HepG2 (cell line): ENCODE measurements at regions not wholly inside any gene's neighbourhood (a gene's known extent, or its start where the extent isn't known, plus 50 kb on each side); places are given as distances from the start of the nearest gene placed in this dataset.

ENCODE experiments used
- ATAC-seq: fragments of 200-7000 bp; cut with Tn5 transposase; 3 replicates; pipeline ENCODE4 v1.9.1; 2020; ENCODE audit warnings: mild to moderate bottlenecking, moderate library complexity
- BruUV-seq: library from RNA; stranded (reverse); fragments of 400-500 nt; replicated peaks from 2 replicates; lab custom pipeline; 2021; lab: Mats Ljungman, UMichigan
- CTCF ChIA-PET: fragments of 300-600 bp; formaldehyde crosslinking; extraction: SDS; loops from one replicate; lab custom pipeline; 2021; ENCODE audit warnings: low total read pairs, inconsistent platforms, low intra/inter-chr PET ratio; lab: Yijun Ruan, JAX
- POLR2A ChIA-PET: fragments of 350-600 bp; sonication (Branson Sonifier 250); formaldehyde crosslinking; loops from one replicate; lab custom pipeline; 2020; ENCODE audit warnings: antibody characterized with exemption, inconsistent platforms; lab: Yijun Ruan, JAX
- DNase-seq: peaks from one replicate; pipeline ENCODE4 v3.0.0-alpha.2; 2015; ENCODE audit warnings: low spot score
- FAIRE-seq: peaks from 3 replicates; lab custom pipeline; 2011; peaks lifted over from hg19 to GRCh38; lab: Jason Lieb, UNC
- H2AFZ ChIP-seq: one replicate; pipeline ENCODE4 v1.6.1; 2011; ENCODE audit warnings: low read length, inconsistent platforms
- H3K27ac ChIP-seq: fragments of 300-600 bp; 3 replicates; pipeline ENCODE4 v1.8.0; 2011; ENCODE audit warnings: mixed run types, mild to moderate bottlenecking, mixed read lengths, low read length, inconsistent platforms; ENCODE audit not compliant: insufficient read depth; ENCODE audit errors: extremely low read length
- H3K27me3 ChIP-seq, 2 experiments: fragments of 200-600 bp in 1 of 2; 2 replicates in 1 of 2; 3 replicates in 1 of 2; pipeline versions ENCODE4 v1.6.0 to v1.8.0; 2011; ENCODE audit warnings: low read length in 2 of 2, mild to moderate bottlenecking in 2 of 2, moderate library complexity in 2 of 2, inconsistent platforms in 1 of 2; ENCODE audit not compliant: insufficient read depth in 2 of 2, control insufficient read depth in 1 of 2
- H3K36me3 ChIP-seq, 2 experiments: fragments of 200-600 bp in 1 of 2; replicated peaks in 1 of 2; 2 replicates in 1 of 2; 3 replicates in 1 of 2; pipeline versions ENCODE4 v1.5.1 to v1.8.0; 2011; ENCODE audit warnings: low read length in 2 of 2, inconsistent platforms in 1 of 2; ENCODE audit not compliant: insufficient read depth in 2 of 2, control insufficient read depth in 1 of 2
- H3K4me1 ChIP-seq: 2 replicates; pipeline ENCODE4 v1.5.1; 2012; ENCODE audit warnings: low read length, inconsistent platforms; ENCODE audit not compliant: insufficient read depth
- H3K4me2 ChIP-seq: 2 replicates; pipeline ENCODE4 v1.6.0; 2011; ENCODE audit warnings: low read depth, low read length, inconsistent platforms
- H3K4me3 ChIP-seq, 3 experiments: fragments of 200-600 bp in 1 of 3; sonication (generic), shearing (Covaris generic) in 1 of 3; replicated peaks in 1 of 3; 2 replicates each; pipeline ENCODE4 v1.5.1; 2011 to 2016; ENCODE audit warnings: low read length in 3 of 3, inconsistent platforms in 2 of 3, low read depth in 2 of 3, mild to moderate bottlenecking in 2 of 3, control low read depth in 1 of 3, mixed read lengths in 1 of 3; ENCODE audit not compliant: insufficient read depth in 1 of 3
- H3K79me2 ChIP-seq: one replicate; pipeline ENCODE4 v1.6.1; 2011; ENCODE audit warnings: low read length, inconsistent platforms; ENCODE audit not compliant: insufficient read depth
- H3K9ac ChIP-seq: 2 replicates; pipeline ENCODE4 v1.6.0; 2011; ENCODE audit warnings: mild to moderate bottlenecking, low read depth, low read length, inconsistent platforms; ENCODE audit not compliant: insufficient read depth
- H3K9me3 ChIP-seq: 2 replicates; pipeline ENCODE4 v1.5.1; 2012; ENCODE audit warnings: mild to moderate bottlenecking, low read length
- H4K20me1 ChIP-seq: 2 replicates; pipeline ENCODE4 v1.6.0; 2011; ENCODE audit warnings: inconsistent platforms, mild to moderate bottlenecking, low read length, moderate library complexity; ENCODE audit not compliant: insufficient read depth
- CERS6 ChIP-seq: sonication (generic); formaldehyde crosslinking; IDR thresholded peaks from 2 replicates; pipeline ENCODE4 v1.5.0; 2020; ENCODE audit warnings: missing genetic modification reagents
- HOXA5 ChIP-seq: sonication (generic); formaldehyde crosslinking; IDR thresholded peaks from 2 replicates; pipeline ENCODE4 v1.4.0; 2020; ENCODE audit warnings: missing genetic modification reagents
- IRF1 ChIP-seq: sonication (generic); formaldehyde crosslinking; IDR thresholded peaks from 2 replicates; pipeline ENCODE4 v1.4.0; 2020; ENCODE audit warnings: low read depth, mild to moderate bottlenecking, missing genetic modification reagents
- KDM5A ChIP-seq: fragments of 200-600 bp; sonication (generic); IDR thresholded peaks from 2 replicates; pipeline ENCODE4 v1.7.0; 2018; ENCODE audit warnings: antibody characterized with exemption, mild to moderate bottlenecking, low read length, borderline replicate concordance
- NPAS2 ChIP-seq: sonication (generic); formaldehyde crosslinking; IDR thresholded peaks from 2 replicates; pipeline ENCODE4 v1.8.0; 2022; ENCODE audit warnings: mild to moderate bottlenecking, missing genetic modification reagents, borderline replicate concordance
- PAX8 ChIP-seq: sonication (generic); formaldehyde crosslinking; IDR thresholded peaks from 2 replicates; pipeline ENCODE4 v1.8.0; 2022; ENCODE audit warnings: mild to moderate bottlenecking, missing genetic modification reagents, borderline replicate concordance
- POLR2AphosphoS2 ChIP-seq: IDR thresholded peaks from 2 replicates; pipeline ENCODE4 v1.6.1; 2011; ENCODE audit warnings: low read depth, low read length, improper control_type of control experiment
- SETDB1 ChIP-seq: sonication (generic); formaldehyde crosslinking; IDR thresholded peaks from 2 replicates; pipeline ENCODE4 v1.5.1; 2020; ENCODE audit warnings: missing genetic modification reagents, mild to moderate bottlenecking, borderline replicate concordance
- YEATS4 ChIP-seq: sonication (generic); formaldehyde crosslinking; IDR thresholded peaks from 2 replicates; pipeline ENCODE4 v1.4.0; 2020; ENCODE audit warnings: missing genetic modification reagents, borderline replicate concordance
- ZFYVE20 ChIP-seq: sonication (generic); formaldehyde crosslinking; IDR thresholded peaks from 2 replicates; pipeline ENCODE4 v1.8.0; 2023; ENCODE audit warnings: low read depth, mild to moderate bottlenecking, moderate library complexity, missing genetic modification reagents, borderline replicate concordance
- ZNF281 ChIP-seq: sonication (generic); formaldehyde crosslinking; IDR thresholded peaks from 2 replicates; pipeline ENCODE4 v1.4.0; 2020; ENCODE audit warnings: missing genetic modification reagents, borderline replicate concordance
- ZNF3 ChIP-seq: IDR thresholded peaks from 2 replicates; pipeline ENCODE4 v1.7.0; 2017; ENCODE audit warnings: inconsistent platforms
- ZNF333 ChIP-seq: sonication (generic); formaldehyde crosslinking; IDR thresholded peaks from 2 replicates; pipeline ENCODE4 v1.4.0; 2020; ENCODE audit warnings: mild to moderate bottlenecking, missing genetic modification reagents, borderline replicate concordance
- ZSCAN21 ChIP-seq: sonication (generic); formaldehyde crosslinking; IDR thresholded peaks from 2 replicates; pipeline ENCODE4 v1.8.0; 2022; ENCODE audit warnings: mild to moderate bottlenecking, missing genetic modification reagents, moderate library complexity, borderline replicate concordance
- WGBS: methylation state at CpG from one replicate; pipeline ENCODE4 v1.1.6; 2017; ENCODE audit warnings: low lambda C conversion rate; 5-methylcytosine and 5-hydroxymethylcytosine counted together
- in situ Hi-C: cut with HindIII; loops from 2 replicates; pipeline ENCODE4 v1.10.0; 2017; ENCODE audit warnings: low pct_unique_long_range_greater_than_20kb; ENCODE audit not compliant: extremely low pct_ligation_motif_present
- intact Hi-C: fragments of 100-400 bp; cut with micrococcal nuclease; formaldehyde crosslinking; loops from one replicate; pipeline ENCODE4 v1.10.0; 2022; ENCODE audit not compliant: unreplicated experiment

- no peak overlapping the region for H3K4me2 ChIP-seq
- H3K36me3 ChIP-seq = no peaks in the 10 kb centered on the region
- H3K27me3 ChIP-seq = peaks cover 0 to 4% of the 10 kb centered on the region in 2 experiments; a peak in 2 of 5 replicates
- no peaks in the 10 kb centered on the region for H3K79me2 ChIP-seq
- in situ Hi-C loops (loop anchor here (25.0 kb wide), 1 partner anchor 643 kb away; no protein-coding TSS in a partner anchor), intact Hi-C loops (no loop called here)
- WGBS = 4% methylated on average over 2 of the region's 4 CpGs
- H3K27ac ChIP-seq = no peak overlapping the region
- no peak overlapping the region for H3K4me3 ChIP-seq
- DNase-seq (no peak), ATAC-seq (no peak), FAIRE-seq (no peak)
- H3K9ac ChIP-seq = no peak overlapping the region
- POLR2A ChIA-PET = no interaction called here
- TF ChIP-seq ZNF3 (CRISPR knock-in tag) (no peak), PAX8 (CRISPR knock-in tag) (no peak), HOXA5 (no peak), POLR2AphosphoS2 (no peak), NPAS2 (no peak), ZSCAN21 (no peak), SETDB1 (CRISPR knock-in tag) (no peak), KDM5A (no peak)
- no TSS peak for BruUV-seq
- no peaks in the 10 kb centered on the region for H3K9me3 ChIP-seq
- no peaks in the 10 kb centered on the region for H4K20me1 ChIP-seq
- H3K4me1 ChIP-seq = no peaks in the 10 kb centered on the region
- CTCF ChIA-PET = no interaction called here
- H2AFZ ChIP-seq = no peak overlapping the region
These were observed 360.5 kb downstream of the LIG4 start for GRCh38 chr13:107854880-107855279.

- Histone ChIP-seq H2AFZ (no peak overlapping the region), H3K27me3 (peaks cover 0 to 4% of the 10 kb centered on the region in 2 experiments; a peak in 2 of 5 replicates), H3K36me3 (no peaks in the 10 kb centered on the region), H3K79me2 (no peaks in the 10 kb centered on the region), H4K20me1 (no peaks in the 10 kb centered on the region), H3K9me3 (no peaks in the 10 kb centered on the region), H3K9ac (no peak overlapping the region), H3K27ac (no peak overlapping the region), H3K4me1 (no peaks in the 10 kb centered on the region), H3K4me3 (no peak overlapping the region), H3K4me2 (no peak overlapping the region)
- in situ Hi-C loops (loop anchor here (25.0 kb wide), 1 partner anchor 640 kb away; no protein-coding TSS in a partner anchor), intact Hi-C loops (no loop called here)
- ChIA-PET CTCF (no interaction called here), POLR2A (no interaction called here)
- 5% methylated on average over 2 of the region's 2 CpGs for WGBS
- BruUV-seq = no TSS peak
- ATAC-seq = no peak
- FAIRE-seq = no peak
- DNase-seq = no peak
- no peak for TF ChIP-seq ZFYVE20 (CRISPR knock-in tag)
- no peak for TF ChIP-seq IRF1
- TF ChIP-seq YEATS4 (CRISPR knock-in tag) = no peak
- no peak for TF ChIP-seq ZNF281 (CRISPR knock-in tag)
- TF ChIP-seq CERS6 = no peak
- no peak for TF ChIP-seq ZNF333 (CRISPR knock-in tag)
These were observed 363.3 kb downstream of the LIG4 start for GRCh38 chr13:107852072-107852471.
